HG03196 (cell line): ENCODE measurements at regions not wholly inside any gene's neighbourhood (a gene's known extent, or its start where the extent isn't known, plus 50 kb on each side); places are given as distances from the start of the nearest gene placed in this dataset.
"Not testable (repeated sequence)": the region's sequence is repeated elsewhere in the genome, so short reads cannot be mapped to it uniquely, and the experiment has no call there.

Experiments
- ATAC-seq: cut with Tn5 transposase; IDR thresholded peaks from one replicate; pipeline ENCODE4 v1.9.1; 2021; ENCODE audit not compliant: unreplicated experiment

DNA sequence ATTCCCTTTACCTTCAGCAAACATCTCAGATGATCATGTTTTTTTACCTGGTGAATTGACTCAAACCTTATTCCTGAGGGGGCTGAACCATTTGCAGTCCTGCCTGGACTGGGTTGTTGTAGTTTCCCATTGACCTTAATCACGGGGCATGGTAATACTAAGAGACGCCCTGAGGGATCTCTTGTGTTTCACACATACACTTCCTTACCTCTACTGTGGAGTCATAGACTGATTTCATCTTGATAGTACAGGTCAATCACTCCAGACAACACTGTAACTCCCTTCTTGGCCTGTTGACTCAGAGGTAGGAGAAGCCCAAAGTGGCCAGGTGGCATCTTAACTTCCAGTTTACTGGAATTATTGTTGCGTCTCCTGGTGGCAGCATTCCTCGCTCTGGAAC is 1064.0 kb upstream of the PCDH10 start:
- no peak for ATAC-seq

DNA sequence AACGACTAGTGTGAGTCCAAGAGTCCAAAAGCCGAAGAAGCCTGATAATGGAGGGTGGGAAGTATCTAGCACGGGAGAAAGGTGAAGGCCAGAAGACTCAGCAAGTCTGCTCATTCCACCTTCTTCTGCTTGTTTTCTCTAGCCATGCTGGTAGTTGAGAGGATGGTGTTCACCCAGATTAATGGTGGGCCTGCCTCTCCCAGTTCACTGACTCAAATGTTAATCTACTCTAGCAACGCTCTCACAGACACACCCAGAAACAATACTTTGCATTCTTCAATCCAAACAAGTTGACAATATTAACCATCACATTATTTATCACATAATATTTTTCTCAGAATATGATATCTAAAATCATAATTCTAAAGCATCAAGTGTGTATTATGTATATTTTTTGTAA is 1055.1 kb upstream of the PCDH10 start:
- no peak for ATAC-seq

DNA sequence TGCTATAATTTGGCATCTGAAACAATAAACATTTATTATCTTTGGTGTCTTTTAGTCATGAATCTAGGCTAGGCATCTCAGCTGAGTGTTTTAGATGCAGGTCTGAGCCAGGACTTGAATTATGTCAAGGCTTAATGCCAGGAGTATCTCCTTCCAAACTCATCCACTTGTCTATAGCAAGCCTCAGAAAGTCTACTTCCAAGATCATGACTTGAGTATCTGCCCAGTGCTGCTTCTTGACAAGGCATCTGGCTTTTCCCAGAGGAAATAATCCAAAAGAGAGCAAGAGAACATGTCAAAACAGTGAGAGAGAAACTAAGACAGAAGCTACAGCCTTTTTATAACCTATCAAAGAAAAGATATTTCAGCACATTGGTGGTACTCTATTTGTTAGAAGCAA is 1052.1 kb upstream of the PCDH10 start:
- ATAC-seq: no peak

DNA sequence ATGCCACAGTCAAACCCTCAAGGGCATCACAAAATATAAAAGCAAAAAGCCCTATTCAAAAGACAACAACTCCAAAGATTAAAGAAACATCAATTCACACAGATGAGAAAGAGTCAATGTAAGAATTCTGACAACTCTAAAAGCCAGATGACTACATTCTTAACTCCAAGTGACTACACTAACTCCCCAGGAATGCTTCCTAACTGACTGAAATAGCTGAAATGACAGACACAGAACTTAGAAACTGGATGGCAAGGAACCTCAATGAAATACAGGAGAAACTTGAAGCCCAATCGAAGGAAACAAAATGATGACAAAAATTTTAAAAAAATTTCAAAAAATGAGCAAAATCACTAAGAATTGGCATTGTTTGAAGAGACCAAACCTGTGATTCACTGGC is 1047.6 kb upstream of the PCDH10 start:
- no peak for ATAC-seq

DNA sequence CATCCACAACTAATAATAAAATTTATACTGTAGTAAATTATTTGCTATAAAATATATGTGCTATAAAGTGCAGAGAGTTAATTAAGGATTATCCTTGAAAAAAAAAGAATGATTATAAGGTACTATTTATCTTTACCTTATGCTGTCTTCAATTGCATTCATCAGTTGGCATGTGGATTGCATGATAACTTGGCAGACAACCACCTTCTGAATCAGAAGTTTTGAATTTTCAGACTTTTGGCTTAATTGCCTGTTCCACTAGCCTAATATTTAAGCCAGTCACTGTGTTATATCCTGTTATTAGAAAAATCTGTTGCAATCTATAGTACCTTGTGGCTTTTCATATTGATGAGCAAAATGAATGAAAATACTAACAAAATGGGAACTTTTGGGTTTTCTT is 1040.3 kb upstream of the PCDH10 start:
- no peak for ATAC-seq

DNA sequence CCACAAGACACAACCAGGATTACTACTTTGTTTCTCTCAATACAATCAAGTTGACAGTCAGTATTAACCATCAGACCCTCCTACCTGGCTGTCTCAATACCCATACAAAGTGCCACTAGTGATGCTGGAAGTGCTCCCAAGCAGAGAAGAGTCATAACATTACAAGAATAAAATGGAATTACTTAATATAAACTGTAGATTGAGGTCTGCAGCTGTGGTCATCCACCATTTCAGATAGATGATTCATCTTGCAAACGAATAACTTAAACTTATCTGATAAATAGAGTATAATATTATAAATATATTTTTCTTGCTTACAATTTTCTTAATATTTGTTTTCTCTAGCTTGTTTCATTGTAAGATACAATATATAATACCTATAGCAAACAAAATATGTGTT is 1034.2 kb upstream of the PCDH10 start:
- ATAC-seq: no peak

DNA sequence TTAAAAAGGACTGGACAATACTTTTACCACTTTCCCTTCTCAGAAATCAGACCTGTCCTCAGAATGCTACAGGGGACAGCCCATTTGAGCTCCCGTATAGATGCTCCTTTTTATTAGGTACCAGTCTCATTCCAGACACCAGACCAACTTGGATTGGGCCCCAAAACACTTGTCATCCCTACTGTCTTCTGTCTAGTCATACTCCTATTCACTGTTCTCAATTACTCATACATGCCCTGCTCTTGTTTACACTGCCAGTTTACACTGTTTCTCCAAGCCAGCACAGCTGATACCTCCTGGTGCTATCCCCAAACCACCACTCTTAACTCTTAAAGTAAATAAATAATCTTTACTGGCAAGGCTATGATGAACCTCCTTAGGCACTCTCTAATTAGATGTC is 1026.4 kb upstream of the PCDH10 start:
- not testable (repeated sequence) for ATAC-seq

DNA sequence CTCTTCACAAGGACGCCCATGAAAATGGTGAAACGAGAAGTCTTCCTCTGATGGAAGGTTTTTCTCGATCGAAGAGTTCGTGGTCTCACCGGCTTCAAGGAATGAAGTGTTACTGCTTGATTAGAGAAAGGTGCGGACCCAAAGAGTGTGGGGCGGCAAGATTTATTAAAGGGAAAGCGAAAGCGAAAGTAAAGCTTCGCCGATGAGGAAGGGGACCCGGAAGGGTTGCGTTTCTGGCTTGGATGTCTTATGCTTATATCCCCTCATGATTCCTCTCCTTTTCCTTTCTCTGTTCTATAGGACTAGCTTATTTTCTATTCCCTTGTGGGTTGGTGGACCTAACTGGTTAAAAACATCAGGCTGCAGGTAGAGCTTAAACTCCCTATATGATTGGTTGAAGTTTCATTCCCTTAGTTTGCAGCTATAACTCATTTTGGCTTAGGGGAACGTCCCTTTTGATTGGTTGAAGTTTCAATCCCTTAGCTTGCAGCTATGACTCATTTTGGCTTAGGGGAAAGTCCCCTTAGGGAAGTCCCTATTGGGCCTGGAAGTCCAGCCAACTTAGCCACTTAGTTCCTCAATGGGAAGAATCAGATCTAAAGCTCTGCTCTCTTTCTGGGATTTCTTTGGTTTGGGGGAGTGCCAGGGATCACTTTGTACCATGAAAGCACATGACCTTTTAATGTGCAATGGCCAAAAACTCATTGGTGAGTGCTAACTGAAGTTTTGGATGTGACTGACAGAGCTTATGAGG is 1025.0 kb upstream of the PCDH10 start:
- ATAC-seq: peak; percentile 85

DNA sequence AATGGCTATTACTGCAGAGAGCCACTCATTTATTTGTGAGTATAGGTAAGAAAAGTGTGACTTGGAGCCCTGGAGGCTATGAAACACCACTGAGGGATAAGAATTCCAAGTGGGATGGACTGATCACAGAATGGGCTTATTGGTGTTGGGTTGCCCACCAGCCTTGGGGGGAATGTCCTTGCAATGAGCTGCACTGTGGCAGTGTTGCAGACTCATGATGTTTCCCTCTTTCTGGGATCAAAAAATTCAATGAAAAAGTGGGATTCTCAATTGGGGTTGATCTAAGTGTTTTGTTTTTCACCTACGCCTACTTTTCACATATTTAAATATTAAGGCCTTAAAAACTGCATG is 1024.5 kb upstream of the PCDH10 start:
- no peak for ATAC-seq

DNA sequence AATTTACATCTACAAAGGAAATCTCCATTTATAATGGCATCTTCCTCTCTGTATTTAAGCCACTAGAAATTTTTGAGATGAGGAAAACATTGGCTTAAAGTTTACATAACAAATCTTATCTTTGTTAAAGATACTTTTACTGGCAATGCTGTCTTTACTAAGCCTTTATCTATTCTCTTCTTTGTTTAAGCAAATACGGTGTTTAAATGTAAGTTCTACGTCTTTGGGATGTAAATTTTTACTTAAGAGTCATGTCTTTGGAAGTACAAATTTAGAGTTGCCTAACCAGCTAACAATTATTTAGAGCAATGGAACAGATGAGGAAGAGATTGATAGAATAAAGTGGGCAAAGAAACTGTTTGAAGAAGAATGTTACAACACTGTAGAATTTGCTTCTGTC is 1024.0 kb upstream of the PCDH10 start:
- ATAC-seq: no peak

DNA sequence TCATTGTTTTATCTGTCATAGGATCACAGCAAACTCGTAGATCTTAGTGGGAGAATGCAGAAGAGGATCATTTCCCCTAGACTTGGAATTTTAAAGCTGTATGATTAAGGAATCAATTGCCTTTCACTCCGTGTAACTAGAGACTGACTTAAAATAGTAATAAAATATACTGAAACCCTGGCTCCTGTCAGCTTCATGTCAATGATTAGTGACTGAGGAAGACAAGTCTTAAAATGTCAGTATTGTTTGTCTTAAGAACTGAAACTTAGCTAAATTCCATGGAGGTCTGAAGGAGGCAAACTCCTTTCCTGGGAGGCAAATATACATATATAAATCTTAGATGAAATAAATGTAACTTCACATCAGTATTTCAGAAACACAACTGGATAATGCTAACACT is 1016.7 kb upstream of the PCDH10 start:
- ATAC-seq: no peak

DNA sequence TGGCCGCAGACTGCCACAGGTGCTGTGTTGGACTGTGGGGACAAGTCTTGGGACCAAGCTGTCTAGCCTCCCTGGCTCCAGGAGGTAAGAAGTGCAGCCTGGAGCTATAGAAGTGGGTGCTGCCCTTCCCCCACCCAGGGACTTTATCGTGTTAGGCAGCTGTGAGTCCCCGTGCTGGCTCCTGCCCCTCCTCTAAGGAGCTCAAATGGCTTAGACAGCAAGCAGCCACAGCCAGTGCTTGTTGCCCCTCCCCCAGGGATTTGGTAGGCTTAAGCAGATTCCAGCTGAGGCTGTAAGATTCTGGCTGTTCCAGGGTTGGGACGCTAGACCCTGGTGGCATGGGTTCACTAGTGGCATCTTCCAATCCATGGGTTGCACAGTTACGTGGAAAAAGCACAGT is 979.4 kb upstream of the PCDH10 start:
- ATAC-seq: no peak

DNA sequence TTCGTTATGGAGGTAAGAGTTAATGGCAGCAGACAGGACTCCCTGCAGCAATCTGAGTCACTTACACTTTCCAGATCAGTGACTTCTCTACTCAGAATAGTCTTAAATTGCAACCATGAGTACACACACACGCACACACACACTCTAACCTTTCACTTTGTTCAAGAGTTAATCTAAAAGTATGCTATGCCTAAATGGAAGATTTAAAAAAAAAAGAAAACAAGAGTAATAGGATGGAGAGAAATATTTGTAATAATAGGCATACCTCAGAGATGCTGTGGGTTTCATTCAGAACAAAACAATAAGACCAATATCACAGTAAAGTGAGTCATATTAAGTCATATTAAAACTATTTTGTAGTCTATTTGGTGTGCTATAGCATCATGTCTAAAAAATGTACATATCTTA is 969.1 kb upstream of the PCDH10 start:
- ATAC-seq: no peak

DNA sequence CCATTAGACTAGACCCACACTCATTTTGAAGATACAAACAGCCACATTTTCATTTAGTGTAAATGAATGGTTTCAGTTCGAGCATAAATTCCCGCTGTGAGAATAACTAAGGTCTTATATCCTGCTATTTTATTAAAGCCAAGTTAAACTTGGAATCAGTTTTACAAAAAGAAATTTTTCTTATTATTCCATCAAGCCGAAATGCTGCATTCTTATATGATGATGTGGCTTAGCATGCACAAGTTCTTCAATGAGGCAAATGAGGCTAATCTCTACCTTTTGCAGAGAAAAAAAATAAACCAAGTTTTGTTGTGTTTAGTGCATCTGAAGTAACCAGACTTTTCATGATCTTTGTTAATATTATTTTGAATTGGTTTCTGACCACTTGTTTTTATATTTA is 953.9 kb upstream of the PCDH10 start:
- ATAC-seq: no peak

DNA sequence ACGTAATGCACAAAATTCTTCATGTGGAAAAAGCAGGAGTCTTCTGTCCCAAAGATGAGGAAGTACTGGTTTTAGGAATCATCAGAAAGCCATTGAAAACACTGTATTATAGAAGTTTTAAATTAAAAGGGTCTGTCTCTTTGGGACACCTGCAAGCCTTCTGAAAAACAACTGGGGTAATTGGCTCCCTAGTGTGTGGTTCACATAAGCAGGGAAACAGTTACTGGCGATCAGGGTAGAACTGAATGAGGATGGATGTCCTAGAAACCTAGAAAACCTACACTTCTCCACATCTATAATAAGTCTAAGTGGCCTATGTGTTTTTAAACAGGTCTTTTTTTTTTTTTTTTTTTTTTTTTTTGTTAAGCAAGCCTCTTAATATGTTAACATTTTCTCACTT is 945.5 kb upstream of the PCDH10 start:
- no peak for ATAC-seq

DNA sequence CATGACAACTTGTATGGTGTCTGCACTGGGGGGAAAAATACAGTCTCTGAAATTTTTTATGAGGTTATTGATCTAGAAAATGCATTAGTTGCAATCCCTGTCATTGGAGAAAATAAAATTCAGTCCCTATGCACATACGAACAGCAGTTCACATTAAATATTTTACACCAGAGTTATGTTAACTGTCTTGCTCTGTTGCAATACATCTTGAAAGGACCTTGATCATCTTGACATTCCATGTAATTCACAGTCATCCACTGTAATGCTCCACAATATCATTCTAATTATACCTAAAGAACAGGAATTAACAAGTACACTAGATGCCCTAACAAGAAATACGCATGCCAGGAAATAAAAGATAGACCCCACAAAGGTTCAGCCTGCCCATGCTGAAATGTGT is 934.6 kb upstream of the PCDH10 start:
- no peak for ATAC-seq

DNA sequence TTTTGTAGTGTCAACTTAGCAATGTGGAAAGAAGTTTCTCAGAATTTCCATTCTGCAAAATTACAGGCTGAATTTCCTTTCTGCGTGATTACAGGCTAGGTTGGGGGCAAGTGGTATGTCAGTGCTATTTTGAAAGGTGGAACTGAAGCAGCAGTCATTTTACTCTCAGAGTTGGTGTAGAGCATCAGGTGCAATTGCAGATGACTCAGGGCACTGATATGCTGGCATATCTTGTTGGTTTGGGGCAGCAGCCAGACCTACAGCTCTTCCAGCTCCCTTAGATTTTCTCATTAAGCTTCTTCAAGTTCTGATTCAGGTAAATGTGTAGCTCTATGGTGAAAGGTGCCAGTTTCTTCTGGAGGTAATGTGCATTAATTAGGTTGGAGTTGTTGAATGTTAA is 930.7 kb upstream of the PCDH10 start:
- no peak for ATAC-seq

DNA sequence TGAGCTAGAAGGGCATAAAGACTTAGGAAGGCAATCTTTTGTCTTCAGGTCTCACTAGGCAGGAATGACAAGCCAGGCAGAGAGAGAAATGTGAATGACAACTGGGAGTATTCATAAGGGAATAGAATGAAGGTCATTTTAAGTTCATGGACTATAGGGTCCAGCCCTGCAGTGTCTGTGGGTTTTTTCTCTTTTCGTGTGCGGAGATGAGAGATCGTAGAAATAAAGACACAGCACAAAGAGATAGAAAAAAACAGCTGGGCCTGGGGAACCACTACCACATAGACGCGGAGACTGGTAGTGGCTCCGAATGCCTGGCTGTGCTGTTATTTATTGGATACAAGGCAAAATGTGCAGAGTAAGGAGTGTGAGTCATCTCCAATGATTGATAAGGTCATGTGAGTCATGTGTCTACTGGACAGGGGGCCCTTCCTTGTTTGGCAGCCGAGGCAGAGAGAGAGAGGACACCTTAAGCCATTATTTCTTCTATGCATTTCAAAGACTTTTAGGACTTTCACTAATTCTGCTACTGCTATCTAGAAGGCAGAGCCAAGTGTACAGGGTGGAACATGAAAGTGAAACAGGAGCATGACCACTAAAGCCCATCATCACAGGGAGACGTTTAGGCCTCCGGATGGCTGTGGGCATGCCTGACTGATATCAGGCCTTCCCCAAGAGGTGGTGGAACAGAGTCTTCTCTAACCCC is 921.8 kb upstream of the PCDH10 start:
- ATAC-seq: no peak

DNA sequence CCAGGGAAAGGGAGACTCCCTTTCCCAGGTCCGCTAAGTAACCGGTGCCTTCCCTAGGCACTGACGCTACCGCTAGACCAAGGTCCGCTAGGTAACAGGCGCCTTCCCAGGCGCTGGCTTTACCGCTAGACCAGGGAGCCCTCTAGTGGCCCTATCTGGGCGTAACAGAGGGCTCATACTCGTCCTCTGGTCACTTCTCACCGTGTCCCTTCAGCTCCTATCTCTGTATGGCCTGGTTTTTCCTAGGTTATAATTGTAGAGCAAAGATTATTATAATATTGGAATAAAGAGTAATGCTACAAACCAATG is 921.3 kb upstream of the PCDH10 start:
- not testable (repeated sequence) for ATAC-seq

DNA sequence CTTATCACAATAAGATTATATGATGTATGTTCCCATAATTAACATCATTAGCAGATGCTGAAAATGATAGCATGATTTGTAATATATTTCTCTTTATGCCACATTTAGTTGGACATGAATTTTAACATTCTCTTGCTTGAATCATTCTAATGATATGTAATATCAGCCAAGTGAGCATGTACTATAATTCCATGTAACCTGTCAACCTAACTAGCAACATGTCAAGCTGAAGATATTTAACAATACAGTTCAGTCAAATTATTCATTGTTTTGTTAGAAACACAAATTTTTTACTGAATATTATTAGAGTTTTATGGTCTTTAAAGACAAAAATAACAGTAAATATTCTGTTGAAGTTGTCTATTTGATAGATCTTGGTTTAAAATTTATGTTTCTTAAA is 920.4 kb upstream of the PCDH10 start:
- no peak for ATAC-seq

DNA sequence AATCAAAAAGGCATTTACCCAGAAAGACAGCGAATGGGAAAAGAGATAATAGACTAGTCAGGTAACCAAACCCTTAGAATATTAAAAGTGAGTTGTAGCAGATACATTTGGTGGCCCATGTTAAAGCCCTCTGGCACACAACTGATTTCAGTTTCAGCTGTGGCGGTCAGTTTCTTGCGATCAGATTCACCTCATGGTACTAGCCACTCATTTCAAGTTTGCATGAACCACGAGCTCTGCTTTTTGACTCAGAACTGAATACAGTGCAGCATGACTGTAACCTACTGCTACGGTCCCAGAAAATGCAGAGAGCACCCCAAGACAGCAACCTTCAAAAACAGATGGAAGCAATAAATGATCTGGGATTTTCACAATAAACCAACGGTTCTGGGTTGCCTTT is 919.1 kb upstream of the PCDH10 start:
- no peak for ATAC-seq

DNA sequence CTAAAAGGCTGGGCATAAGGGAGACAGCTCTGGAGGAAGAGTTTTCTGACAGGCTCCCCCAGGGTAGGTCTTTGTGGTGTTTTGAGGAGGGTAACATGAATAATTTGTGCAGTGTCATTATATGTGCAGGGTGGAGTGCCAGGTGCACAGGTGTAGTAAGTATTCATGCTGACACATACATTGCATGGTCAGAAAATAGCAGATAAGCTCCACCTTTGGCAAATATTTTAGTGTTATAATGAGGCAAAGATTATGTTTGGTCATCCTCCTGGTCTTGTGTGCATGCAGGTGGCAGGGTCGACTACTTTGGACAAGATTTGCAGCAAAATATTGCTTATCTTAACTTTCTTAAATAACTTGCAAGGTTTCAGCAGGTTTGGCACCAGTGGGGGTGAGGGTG is 910.4 kb upstream of the PCDH10 start:
- no peak for ATAC-seq

DNA sequence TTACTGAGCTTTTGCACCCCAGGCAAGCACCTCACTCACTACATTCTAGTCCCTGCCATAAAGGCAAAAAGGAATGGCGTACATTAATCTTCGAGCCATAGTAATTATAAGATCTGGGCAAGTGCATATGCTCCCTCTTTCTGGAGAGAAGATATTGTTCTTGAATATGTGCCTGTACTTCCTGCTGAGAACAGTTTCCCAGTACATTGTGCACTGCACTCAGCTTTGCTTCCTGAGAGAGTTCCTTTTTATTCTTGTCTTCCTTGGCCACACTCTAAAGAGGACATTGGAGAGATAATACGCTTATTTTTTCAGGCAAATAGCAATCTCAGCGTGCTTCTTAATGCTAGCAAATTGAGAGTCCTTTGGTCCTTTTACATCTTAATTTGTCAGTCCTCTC is 909.0 kb upstream of the PCDH10 start:
- ATAC-seq: no peak
